Right lobe of liver (tissue), 4 donors: ENCODE measurements at regions not wholly inside any gene's neighbourhood (a gene's known extent, or its start where the extent isn't known, plus 50 kb on each side); places are given as distances from the start of the nearest gene placed in this dataset.

Experiments
- CTCF ChIP-seq, 4 donors: fragments of 200-600 bp in 3 of 4; fragments of 450-650 bp in 1 of 4; IDR thresholded peaks; one replicate each; pipeline versions ENCODE4 v1.5.1 to v1.8.0; 2016 to 2022; ENCODE audit warnings: antibody characterized with exemption in 4 of 4, mild to moderate bottlenecking in 2 of 4
- POLR2A ChIP-seq: fragments of 450-650 bp; IDR thresholded peaks from one replicate; pipeline ENCODE4 v1.6.1; 2017; ENCODE audit warnings: antibody characterized with exemption, mild to moderate bottlenecking
- donor health status: DM: no; HTN: no; CAD: no.
- donor health status: DM: no; HTN: no; CAD: no.
- donor health status: DM: no; HTN: yes; CAD: no.

- TF ChIP-seq CTCF (IDR thresholded peaks at IDR 0.05) (no peak), POLR2A (no peak)
Measured at GRCh38 chr1:232247669-232248068, 382.3 kb downstream of the SIPA1L2 start.
